22Rv1 (cell line): ENCODE measurements at regions not wholly inside any gene's neighbourhood (a gene's known extent, or its start where the extent isn't known, plus 50 kb on each side); places are given as distances from the start of the nearest gene placed in this dataset.
A peak's percentile ranks its signal among the peaks of the same experiment; 100 is the strongest.
"Not testable (repeated sequence)": the region's sequence is repeated elsewhere in the genome, so short reads cannot be mapped to it uniquely, and the experiment has no call there.

Experiments used
- H3K27ac ChIP-seq: fragments of 450-650 bp; 2 replicates; pipeline ENCODE4 v1.5.1; 2017
- CTCF ChIP-seq: fragments of 450-650 bp; IDR thresholded peaks from 2 replicates; pipeline ENCODE4 v1.5.1; 2017; ENCODE audit warnings: mild to moderate bottlenecking
- ZFX ChIP-seq: fragments of 450-650 bp; IDR thresholded peaks from 2 replicates; pipeline ENCODE4 v1.6.1; 2017; ENCODE audit warnings: antibody characterized with exemption, borderline replicate concordance

- H3K27ac ChIP-seq = no peak overlapping the region
- TF ChIP-seq ZFX (no peak), CTCF (no peak)
Measured at GRCh38 chr1:30140566-30140965, 582.8 kb downstream of the MATN1 start.

DNA sequence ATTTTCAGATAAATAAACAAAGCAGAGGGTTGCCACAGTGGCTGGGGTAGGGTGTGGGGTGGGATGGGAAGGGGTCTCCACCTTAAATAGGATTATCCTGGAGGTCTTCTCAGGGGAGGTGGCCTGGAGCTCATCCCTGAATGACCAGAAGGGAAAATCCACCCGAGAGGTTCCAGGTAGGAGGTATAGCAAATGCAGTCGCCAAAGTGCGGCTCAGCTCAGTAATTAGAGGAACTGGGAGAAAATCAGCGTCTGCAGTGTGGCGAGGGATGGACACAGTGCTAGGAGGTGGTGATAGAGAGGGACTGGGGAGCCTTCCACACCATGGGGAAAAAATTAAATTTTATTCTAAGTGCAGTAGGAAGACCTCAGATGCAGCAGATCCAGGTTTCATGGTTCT, 584.5 kb downstream of the MATN1 start:
- TF ChIP-seq CTCF (no peak), ZFX (no peak)
- H3K27ac ChIP-seq = no peak overlapping the region

DNA sequence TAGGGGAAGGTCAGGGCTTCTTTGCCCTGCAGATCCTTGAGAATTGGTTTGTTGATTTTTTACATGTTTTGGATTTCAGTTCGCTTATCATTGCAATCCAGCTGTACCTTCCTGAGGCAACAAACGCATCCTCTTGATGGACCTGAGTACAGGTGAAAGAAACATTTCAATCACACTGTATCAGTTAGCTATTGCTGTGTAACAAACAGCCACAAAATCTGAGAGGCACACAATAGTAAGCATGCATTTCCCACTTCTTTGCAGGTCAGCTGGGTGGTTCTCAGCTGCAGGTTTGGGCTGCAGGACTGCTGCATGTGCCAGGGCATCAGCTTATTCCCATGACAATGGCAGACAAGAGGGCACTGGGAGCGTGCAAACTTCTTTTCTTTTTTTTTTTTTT, 586.4 kb downstream of the MATN1 start:
- H3K27ac ChIP-seq = no peak overlapping the region
- no peak for TF ChIP-seq ZFX
- TF ChIP-seq CTCF = no peak

- no peak overlapping the region for H3K27ac ChIP-seq
- TF ChIP-seq CTCF (no peak), ZFX (no peak)
Measured at GRCh38 chr1:30135698-30136097, 587.7 kb downstream of the MATN1 start.

GRCh38 chr1:30134466-30135217, 588.7 kb downstream of the MATN1 start:
- TF ChIP-seq CTCF (no peak), ZFX (no peak)
- no peak overlapping the region for H3K27ac ChIP-seq

- no peak for TF ChIP-seq ZFX
- 0 out of 2 replicates have a peak, but pooled peaks have one; percentile 13 for TF ChIP-seq CTCF
- no peak overlapping the region for H3K27ac ChIP-seq
Measured at GRCh38 chr1:30133414-30134055, 589.9 kb downstream of the MATN1 start.

- no peak overlapping the region for H3K27ac ChIP-seq
- TF ChIP-seq ZFX = no peak
- no peak for TF ChIP-seq CTCF
Measured at GRCh38 chr1:30132602-30133286, 590.6 kb downstream of the MATN1 start.

GRCh38 chr1:30130566-30130965, 592.8 kb downstream of the MATN1 start:
- H3K27ac ChIP-seq = not testable (repeated sequence)
